ENCODE measurements at regions not wholly inside any gene's neighbourhood (a gene's known extent, or its start where the extent isn't known, plus 50 kb on each side); places are given as distances from the start of the nearest gene placed in this dataset.

- intact Hi-C loops (cut with micrococcal nuclease): loop anchor here (1.0 to 5.0 kb wide), 3 partner anchors 63 to 858 kb away; partner anchors contain the start of genes TARS1 and ZFR
- no peak for DNase-seq (ENCODE audit: low spot score)
- peaks cover 3% of the 10 kb centered on the region for H3K27me3 Mint-ChIP-seq (ENCODE audit: insufficient read depth)
Observed at GRCh38 chr5:33300209-33300742, 140.5 kb upstream of the TARS1 start.

GRCh38 chr5:33303579-33304095 lies 137.1 kb upstream of the TARS1 start:
- no peaks in the 10 kb centered on the region for H3K36me3 Mint-ChIP-seq (ENCODE audit: low read depth)
- H3K27me3 Mint-ChIP-seq (ENCODE audit: insufficient read depth): peaks cover 3% of the 10 kb centered on the region
- peaks cover 9% of the 10 kb centered on the region for H3K4me1 Mint-ChIP-seq (ENCODE audit: low read depth)
- intact Hi-C loops (cut with micrococcal nuclease): loop anchor here (5.0 kb wide), 2 partner anchors 66 to 861 kb away; partner anchors contain the start of gene ZFR
- no peak overlapping the region for H3K27ac Mint-ChIP-seq
- peaks cover 5% of the 10 kb centered on the region for H3K9me3 Mint-ChIP-seq
- no peak for DNase-seq (ENCODE audit: low spot score)
- H3K4me3 Mint-ChIP-seq: no peak overlapping the region

More at GRCh38 chr5:33300209-33300742, 140.5 kb upstream of the TARS1 start:
- Mint-ChIP-seq H3K9me3 (no peaks in the 10 kb centered on the region), H3K4me1 (ENCODE audit: low read depth) (peaks cover 9% of the 10 kb centered on the region), H3K36me3 (ENCODE audit: low read depth) (no peaks in the 10 kb centered on the region), H3K4me3 (no peak overlapping the region), H3K27ac (peak overlapping the region; percentile 24)

GRCh38 chr5:33304601-33305000 lies 136.2 kb upstream of the TARS1 start:
- H3K27me3 Mint-ChIP-seq (ENCODE audit: insufficient read depth): no peaks in the 10 kb centered on the region
- H3K36me3 Mint-ChIP-seq (ENCODE audit: low read depth): no peaks in the 10 kb centered on the region

GRCh38 chr5:33305572-33305971 lies 135.2 kb upstream of the TARS1 start:
- intact Hi-C loops (cut with micrococcal nuclease): no loop called here
- no peaks in the 10 kb centered on the region for H3K27me3 Mint-ChIP-seq (ENCODE audit: insufficient read depth)
- no peak overlapping the region for H3K4me3 Mint-ChIP-seq
- DNase-seq (ENCODE audit: low spot score): no peak
- no peaks in the 10 kb centered on the region for H3K36me3 Mint-ChIP-seq (ENCODE audit: low read depth)
- peaks cover 2% of the 10 kb centered on the region for H3K4me1 Mint-ChIP-seq (ENCODE audit: low read depth)
- H3K27ac Mint-ChIP-seq: no peak overlapping the region
- H3K9me3 Mint-ChIP-seq: peaks cover 5% of the 10 kb centered on the region

More at GRCh38 chr5:33304601-33305000, 136.2 kb upstream of the TARS1 start:
- Mint-ChIP-seq H3K27ac (no peak overlapping the region), H3K4me3 (no peak overlapping the region), H3K9me3 (peaks cover 5% of the 10 kb centered on the region), H3K4me1 (ENCODE audit: low read depth) (peaks cover 9% of the 10 kb centered on the region)
- DNase-seq (ENCODE audit: low spot score): no peak
- intact Hi-C loops (cut with micrococcal nuclease): loop anchor here (5.0 kb wide), 2 partner anchors 67 to 862 kb away; partner anchors contain the start of gene ZFR

- Mint-ChIP-seq H3K9me3 (peaks cover 5% of the 10 kb centered on the region), H3K27me3 (ENCODE audit: insufficient read depth) (no peaks in the 10 kb centered on the region), H3K36me3 (ENCODE audit: low read depth) (no peaks in the 10 kb centered on the region), H3K4me1 (ENCODE audit: low read depth) (no peaks in the 10 kb centered on the region), H3K4me3 (no peak overlapping the region), H3K27ac (no peak overlapping the region)
- intact Hi-C loops (cut with micrococcal nuclease): no loop called here
- no peak for DNase-seq (ENCODE audit: low spot score)
Observed at GRCh38 chr5:33306758-33307157, 134.0 kb upstream of the TARS1 start.

- Mint-ChIP-seq H3K9me3 (peaks cover 5% of the 10 kb centered on the region), H3K4me1 (ENCODE audit: low read depth) (no peaks in the 10 kb centered on the region), H3K27me3 (ENCODE audit: insufficient read depth) (no peaks in the 10 kb centered on the region), H3K4me3 (no peak overlapping the region), H3K36me3 (ENCODE audit: low read depth) (no peaks in the 10 kb centered on the region), H3K27ac (no peak overlapping the region)
- intact Hi-C loops (cut with micrococcal nuclease): no loop called here
- DNase-seq (ENCODE audit: low spot score): no peak
Observed at GRCh38 chr5:33308586-33308985, 132.2 kb upstream of the TARS1 start.

GRCh38 chr5:33309068-33309467 lies 131.7 kb upstream of the TARS1 start:
- H3K4me1 Mint-ChIP-seq (ENCODE audit: low read depth): no peaks in the 10 kb centered on the region
- no peaks in the 10 kb centered on the region for H3K36me3 Mint-ChIP-seq (ENCODE audit: low read depth)
- intact Hi-C loops (cut with micrococcal nuclease): no loop called here
- H3K4me3 Mint-ChIP-seq: no peak overlapping the region
- H3K27me3 Mint-ChIP-seq (ENCODE audit: insufficient read depth): no peaks in the 10 kb centered on the region
- no peak overlapping the region for H3K27ac Mint-ChIP-seq
- no peak for DNase-seq (ENCODE audit: low spot score)
- H3K9me3 Mint-ChIP-seq: peaks cover 5% of the 10 kb centered on the region

GRCh38 chr5:33309536-33310345 lies 131.0 kb upstream of the TARS1 start:
- H3K4me1 Mint-ChIP-seq (ENCODE audit: low read depth): no peaks in the 10 kb centered on the region
- no peak overlapping the region for H3K4me3 Mint-ChIP-seq
- peaks cover 5% of the 10 kb centered on the region for H3K9me3 Mint-ChIP-seq
- intact Hi-C loops (cut with micrococcal nuclease): no loop called here
- H3K27ac Mint-ChIP-seq: no peak overlapping the region
- no peaks in the 10 kb centered on the region for H3K27me3 Mint-ChIP-seq (ENCODE audit: insufficient read depth)
- no peaks in the 10 kb centered on the region for H3K36me3 Mint-ChIP-seq (ENCODE audit: low read depth)
- no peak for DNase-seq (ENCODE audit: low spot score)

GRCh38 chr5:33310451-33310850 lies 130.3 kb upstream of the TARS1 start:
- H3K27ac Mint-ChIP-seq: no peak overlapping the region

GRCh38 chr5:33311893-33312292 lies 128.9 kb upstream of the TARS1 start:
- no peak overlapping the region for H3K27ac Mint-ChIP-seq
- intact Hi-C loops (cut with micrococcal nuclease): no loop called here
- no peaks in the 10 kb centered on the region for H3K4me1 Mint-ChIP-seq (ENCODE audit: low read depth)
- no peaks in the 10 kb centered on the region for H3K27me3 Mint-ChIP-seq (ENCODE audit: insufficient read depth)
- no peaks in the 10 kb centered on the region for H3K36me3 Mint-ChIP-seq (ENCODE audit: low read depth)
- no peaks in the 10 kb centered on the region for H3K9me3 Mint-ChIP-seq
- DNase-seq (ENCODE audit: low spot score): no peak
- H3K4me3 Mint-ChIP-seq: no peak overlapping the region

More at GRCh38 chr5:33310451-33310850, 130.3 kb upstream of the TARS1 start:
- no peak for DNase-seq (ENCODE audit: low spot score)
- Mint-ChIP-seq H3K4me3 (no peak overlapping the region), H3K27me3 (ENCODE audit: insufficient read depth) (no peaks in the 10 kb centered on the region), H3K4me1 (ENCODE audit: low read depth) (no peaks in the 10 kb centered on the region), H3K9me3 (peaks cover 4% of the 10 kb centered on the region), H3K36me3 (ENCODE audit: low read depth) (no peaks in the 10 kb centered on the region)
- intact Hi-C loops (cut with micrococcal nuclease): no loop called here

- intact Hi-C loops (cut with micrococcal nuclease): no loop called here
- Mint-ChIP-seq H3K4me1 (ENCODE audit: low read depth) (no peaks in the 10 kb centered on the region), H3K4me3 (no peak overlapping the region), H3K27me3 (ENCODE audit: insufficient read depth) (no peaks in the 10 kb centered on the region), H3K27ac (no peak overlapping the region), H3K36me3 (ENCODE audit: low read depth) (no peaks in the 10 kb centered on the region), H3K9me3 (no peaks in the 10 kb centered on the region)
- no peak for DNase-seq (ENCODE audit: low spot score)
Observed at GRCh38 chr5:33312571-33313549, 127.9 kb upstream of the TARS1 start.

- Mint-ChIP-seq H3K9me3 (no peaks in the 10 kb centered on the region), H3K4me3 (no peak overlapping the region), H3K36me3 (ENCODE audit: low read depth) (no peaks in the 10 kb centered on the region), H3K27ac (no peak overlapping the region), H3K27me3 (ENCODE audit: insufficient read depth) (no peaks in the 10 kb centered on the region), H3K4me1 (ENCODE audit: low read depth) (no peaks in the 10 kb centered on the region)
- intact Hi-C loops (cut with micrococcal nuclease): no loop called here
- DNase-seq (ENCODE audit: low spot score): no peak
Observed at GRCh38 chr5:33315189-33315588, 125.6 kb upstream of the TARS1 start.

Data from activated T-helper 1 cell treated with anti-CD3 and anti-CD28 coated beads, Interleukin-12 subunit alpha, Interleukin-12 subunit beta, Interleukin-2, Interleukin-4 antibody, amounts not matched to agents 30 ng/mL and 10 ng/mL and 1 ng/mL, durations not matched to agents 14 hours and 24 hours and 36 hours (primary cell).